Activated gamma-delta T cell treated with Interleukin-2 at 50 U/mL for 16 hours (primary cell): ENCODE measurements at regions not wholly inside any gene's neighbourhood (a gene's known extent, or its start where the extent isn't known, plus 50 kb on each side); places are given as distances from the start of the nearest gene placed in this dataset.

Source experiments
- DNase-seq: peaks from one replicate; pipeline ENCODE4 v3.0.0-alpha.2; 2020

DNA sequence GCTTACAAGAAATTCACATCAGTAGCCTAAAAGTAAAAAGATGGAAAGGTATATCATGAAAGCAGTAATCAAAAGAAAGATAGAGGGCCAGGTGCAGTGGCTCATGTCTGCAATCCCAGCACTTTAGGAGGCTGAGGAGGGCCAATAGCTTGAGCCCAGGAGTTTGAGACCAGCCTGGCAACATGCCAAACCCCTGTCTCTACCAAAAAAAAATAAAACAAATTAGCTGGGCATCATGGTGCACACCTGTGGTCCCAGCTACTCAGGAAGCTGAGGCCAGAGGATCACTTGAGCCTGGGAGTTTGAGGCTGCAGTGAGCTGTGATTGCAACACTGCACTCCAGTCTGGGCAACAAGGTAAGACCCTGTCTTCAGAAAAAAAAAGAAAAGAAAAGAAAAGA, 55.5 kb downstream of the GSPT2 start:
- DNase-seq = no peak

DNA sequence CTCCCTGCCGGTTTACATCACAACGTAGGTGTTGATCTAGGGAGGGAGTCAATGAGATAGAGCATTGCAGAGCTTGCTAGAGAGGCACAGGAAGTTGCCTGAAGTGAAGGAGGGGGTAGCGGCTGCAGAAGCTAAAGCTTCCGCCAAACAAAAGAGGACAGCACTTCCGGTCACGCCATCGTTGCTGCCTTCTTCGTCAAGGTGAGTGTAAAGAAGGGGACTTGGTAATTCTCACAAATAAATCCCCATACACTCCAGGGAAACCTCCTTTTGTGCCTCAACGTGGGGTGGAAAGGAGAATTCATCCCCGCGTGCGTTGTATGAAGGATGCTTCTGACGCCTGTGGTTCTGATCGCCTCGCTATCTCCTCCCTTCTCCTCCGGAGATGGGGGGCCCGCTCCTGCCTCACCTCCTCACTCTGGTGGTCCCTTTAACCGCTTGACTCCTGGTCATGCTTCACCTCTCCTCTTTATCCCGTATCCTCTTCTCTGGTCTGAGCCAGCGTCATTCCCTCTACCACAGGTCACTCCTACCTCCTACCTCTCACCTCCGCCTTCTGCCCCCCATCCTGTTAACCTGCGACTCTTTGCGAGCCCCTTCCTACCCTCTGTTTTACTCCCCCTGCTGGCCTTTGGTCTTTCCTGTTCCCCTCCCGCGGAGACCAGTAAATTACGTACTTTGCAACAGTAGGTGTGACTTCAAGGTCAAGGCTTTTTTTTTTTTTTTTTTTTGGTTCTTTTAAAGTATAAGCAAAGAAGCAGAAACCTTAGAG, 59.9 kb downstream of the GSPT2 start:
- peak; percentile 64 for DNase-seq

DNA sequence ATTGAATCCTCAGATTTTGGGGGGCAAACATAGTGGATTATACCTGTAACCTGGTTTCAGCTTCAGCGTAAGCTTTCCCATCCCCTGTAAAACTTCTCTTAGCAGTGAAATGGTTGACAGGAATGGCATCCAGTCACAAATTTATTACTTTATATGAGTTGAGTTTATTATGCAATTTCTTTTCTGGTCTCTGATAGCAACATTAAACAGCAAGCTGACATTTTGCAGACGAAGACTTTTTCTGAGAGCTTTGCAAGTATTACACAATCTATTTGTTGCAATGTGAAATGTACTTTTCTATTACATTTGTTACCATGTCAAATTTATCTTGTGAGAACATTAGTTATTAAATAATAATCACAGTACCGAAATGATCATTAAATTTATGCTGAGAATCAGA, 60.6 kb downstream of the GSPT2 start:
- no peak for DNase-seq

DNA sequence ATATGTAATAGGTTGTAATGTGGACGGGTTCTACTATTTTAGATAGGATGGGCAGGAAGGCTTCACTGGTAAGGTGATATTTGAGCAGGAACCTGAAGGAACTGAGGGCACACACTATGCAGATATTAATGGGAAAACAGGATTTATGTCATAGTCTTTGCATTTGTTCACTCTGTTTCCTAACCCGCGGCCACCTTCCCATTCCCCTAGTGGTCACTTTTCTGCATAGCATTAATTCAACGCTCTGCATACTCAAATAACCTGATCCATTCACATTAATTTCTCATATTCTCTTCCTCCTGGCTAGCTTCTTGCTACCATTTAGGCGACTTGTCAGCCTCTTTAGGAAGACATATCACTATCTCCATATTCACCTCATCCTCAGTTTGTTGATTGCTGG, 61.5 kb downstream of the GSPT2 start:
- DNase-seq = no peak

DNA sequence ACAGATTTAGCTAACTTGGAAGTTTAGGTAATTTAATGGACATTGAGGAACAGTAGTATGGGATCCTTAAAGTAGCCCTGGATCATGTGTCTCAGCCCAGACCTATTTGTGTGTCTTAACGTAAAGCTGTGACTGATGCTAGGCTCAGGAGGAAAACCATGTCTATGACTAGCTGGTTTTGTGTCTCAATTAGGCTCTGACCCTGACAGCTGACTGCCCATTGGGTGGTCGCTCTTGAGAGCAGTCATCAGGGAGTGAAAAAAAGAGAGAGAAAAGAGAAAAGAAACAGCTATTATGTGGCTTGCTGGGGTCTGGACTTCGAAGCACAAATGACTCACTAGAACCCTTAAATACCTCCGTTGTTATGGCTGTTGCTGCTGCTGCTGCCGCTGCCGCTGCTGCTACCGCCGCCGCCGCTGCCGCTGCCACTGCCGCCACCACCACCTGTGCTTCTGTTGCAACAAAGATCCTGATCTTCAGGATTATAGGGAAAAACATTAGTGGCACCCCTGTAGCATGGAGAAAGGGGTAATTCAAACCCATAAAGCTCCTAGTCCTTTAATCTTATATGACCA, 70.7 kb downstream of the GSPT2 start:
- DNase-seq = no peak

DNA sequence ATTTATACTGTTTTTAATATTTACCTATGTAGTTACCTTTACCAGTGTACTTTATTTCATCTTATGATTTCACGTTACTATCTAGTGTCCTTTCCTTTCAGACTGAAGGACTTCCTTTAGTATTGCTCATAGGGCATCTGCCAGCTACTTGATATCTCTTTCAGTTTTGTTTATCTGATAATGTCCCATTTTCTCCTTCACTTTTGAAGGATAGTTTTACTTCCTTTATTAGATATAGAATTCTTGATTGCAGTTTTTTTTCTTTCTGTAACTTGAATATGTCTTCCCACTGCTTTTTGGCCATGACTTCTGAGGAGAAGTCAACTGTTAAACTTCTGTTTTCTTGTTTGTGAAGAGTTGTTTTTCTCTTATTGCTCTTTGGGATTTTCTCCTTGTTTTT, 69.4 kb upstream of the MAGED1 start:
- DNase-seq = no peak

DNA sequence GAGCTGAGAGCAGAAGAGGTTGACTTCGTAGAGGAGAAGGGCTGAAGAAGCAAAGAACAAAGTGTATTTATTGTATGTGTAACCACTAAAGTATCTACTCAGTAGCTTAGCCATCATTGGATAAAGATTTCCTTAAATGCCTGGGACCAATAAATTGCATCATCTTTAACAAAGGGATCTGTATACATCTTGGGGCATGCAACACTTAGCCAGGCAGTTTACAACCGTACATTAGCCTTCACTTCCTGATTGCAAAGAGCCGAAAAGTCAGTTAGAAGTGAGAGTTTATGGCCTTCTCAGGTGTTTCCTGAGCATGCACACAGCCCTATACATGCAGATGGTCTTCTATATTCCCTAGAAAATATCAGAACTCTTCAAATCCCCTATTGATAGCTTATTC, 68.0 kb upstream of the MAGED1 start:
- no peak for DNase-seq

DNA sequence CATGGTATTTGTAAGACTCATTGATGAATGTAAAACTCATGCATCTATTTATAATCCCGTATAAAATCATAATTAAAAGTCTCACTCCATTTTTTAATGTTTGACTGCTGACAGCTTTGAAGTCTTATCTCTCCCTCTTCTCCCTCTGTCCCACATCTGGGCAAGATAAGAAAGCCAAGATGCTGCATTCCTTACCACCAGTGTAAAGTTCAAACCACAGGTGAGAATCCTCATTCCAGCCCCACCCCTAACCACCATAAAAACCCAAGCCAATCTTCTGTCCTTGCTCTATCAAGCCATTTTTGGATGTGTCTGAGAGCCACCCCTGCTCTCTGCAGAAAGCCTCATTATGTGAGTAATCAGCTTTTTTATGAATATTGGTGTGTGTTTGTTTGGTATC, 59.3 kb upstream of the MAGED1 start:
- no peak for DNase-seq

DNA sequence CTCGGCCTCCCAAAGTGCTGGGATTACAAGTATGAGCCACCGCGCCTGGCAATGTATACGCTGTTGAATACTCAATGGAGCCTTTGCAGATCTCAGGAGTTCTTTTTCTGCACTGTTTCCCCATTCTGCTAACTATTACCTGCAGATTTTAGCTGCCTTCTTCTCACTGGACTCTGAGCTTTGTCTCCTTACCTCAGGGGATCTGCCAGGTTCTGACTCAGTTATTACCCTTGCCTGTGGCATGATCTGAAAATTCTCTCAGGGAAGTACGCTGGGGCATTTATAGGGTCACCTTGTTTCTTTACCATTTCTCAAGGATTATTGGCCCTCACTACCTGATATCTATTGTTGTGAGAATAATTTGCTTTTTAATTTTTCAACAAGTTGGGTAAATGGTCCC, 56.6 kb upstream of the MAGED1 start:
- no peak for DNase-seq

DNA sequence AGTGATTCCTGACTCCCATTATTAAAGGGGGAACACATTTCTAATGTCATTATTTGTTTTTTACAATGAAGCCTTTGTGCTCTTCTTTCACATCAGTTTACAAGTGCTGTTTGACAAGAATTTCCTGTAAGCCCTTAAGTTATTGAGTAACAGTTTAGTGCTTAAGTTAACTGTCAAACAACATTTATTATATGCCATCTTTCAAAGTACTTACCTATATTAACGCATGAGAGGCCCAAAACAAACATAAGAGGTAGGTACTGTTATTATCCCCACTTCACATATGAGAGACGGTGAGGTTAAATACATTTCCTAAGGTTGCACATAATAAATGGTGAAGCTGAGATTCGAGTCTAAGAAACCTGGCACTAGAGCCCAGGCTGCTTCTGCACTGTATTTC, 56.0 kb upstream of the MAGED1 start:
- DNase-seq = no peak

DNA sequence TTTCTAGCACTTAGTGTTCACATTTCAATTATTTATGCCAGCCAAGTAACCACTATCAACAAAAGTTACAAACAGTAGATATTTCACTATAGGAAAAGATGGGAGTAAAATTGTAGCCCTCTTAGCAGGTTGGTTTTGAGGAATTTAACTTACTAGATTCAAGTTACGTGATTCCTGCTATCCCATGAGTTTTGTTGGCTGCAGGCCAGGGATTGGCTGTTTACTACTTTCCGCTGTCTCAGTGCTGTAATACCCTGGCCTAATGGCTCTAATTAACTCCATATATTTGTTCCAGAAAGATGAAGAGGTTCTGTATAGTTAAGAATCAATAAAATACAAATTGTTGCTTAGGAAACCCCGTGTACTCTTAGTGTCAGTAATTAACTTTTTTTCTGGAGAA, 55.5 kb upstream of the MAGED1 start:
- DNase-seq = no peak
